SJCRH30 (cell line): ENCODE measurements at regions not wholly inside any gene's neighbourhood (a gene's known extent, or its start where the extent isn't known, plus 50 kb on each side); places are given as distances from the start of the nearest gene placed in this dataset.
"Not testable (repeated sequence)": the region's sequence is repeated elsewhere in the genome, so short reads cannot be mapped to it uniquely, and the experiment has no call there.

Experiments used
- DNase-seq, 2 experiments: peaks; one replicate each; pipeline ENCODE4 v3.0.0-alpha.2; 2015 to 2020
- H3K27ac ChIP-seq: fragments of 250-450 bp; sonication (Bioruptor Pico); 2 replicates; pipeline ENCODE4 v1.5.1; 2020; ENCODE audit warnings: mild to moderate bottlenecking, moderate library complexity
- H3K27me3 ChIP-seq: fragments of 250-450 bp; sonication (Bioruptor Pico); 2 replicates; pipeline ENCODE4 v1.5.1; 2020; ENCODE audit warnings: mild to moderate bottlenecking, moderate library complexity
- H3K36me3 ChIP-seq: fragments of 250-450 bp; sonication (Bioruptor Pico); 2 replicates; pipeline ENCODE4 v1.5.1; 2020; ENCODE audit warnings: mild to moderate bottlenecking, moderate library complexity
- H3K4me1 ChIP-seq: fragments of 250-450 bp; sonication (Bioruptor Pico); 2 replicates; pipeline ENCODE4 v1.5.1; 2020; ENCODE audit warnings: mild to moderate bottlenecking, moderate library complexity
- H3K4me3 ChIP-seq: fragments of 250-450 bp; sonication (Bioruptor Pico); 2 replicates; pipeline ENCODE4 v1.5.1; 2020; ENCODE audit warnings: mild to moderate bottlenecking, moderate library complexity
- H3K9me3 ChIP-seq: fragments of 250-450 bp; sonication (Bioruptor Pico); replicated peaks from 2 replicates; pipeline ENCODE4 v1.5.1; 2020; ENCODE audit warnings: mild to moderate bottlenecking, moderate library complexity

DNA sequence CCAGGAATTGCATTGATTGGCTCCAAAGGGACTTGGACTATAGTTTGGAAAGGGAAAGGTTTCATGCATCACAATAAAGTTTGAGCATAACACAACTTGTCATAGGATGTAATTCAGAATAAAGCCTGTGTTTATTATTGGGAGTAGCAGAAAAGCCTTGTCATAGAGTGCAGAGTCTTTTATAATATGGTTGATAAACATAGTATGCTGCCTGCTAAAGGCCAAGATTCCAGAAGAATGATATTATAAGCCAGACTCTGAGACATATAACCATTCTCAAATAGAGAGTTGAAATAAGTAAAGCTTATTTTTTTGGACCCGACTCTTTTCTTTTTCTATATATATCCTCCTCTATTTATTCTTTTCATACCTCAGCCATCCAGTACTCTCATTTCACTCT lies 207.3 kb downstream of the LRIG3 start:
- Histone ChIP-seq H3K9me3 (no peaks in the 10 kb centered on the region), H3K27ac (no peak overlapping the region), H3K36me3 (no peaks in the 10 kb centered on the region), H3K27me3 (no peaks in the 10 kb centered on the region), H3K4me1 (no peaks in the 10 kb centered on the region), H3K4me3 (no peak overlapping the region)
- no peak for DNase-seq

- H3K36me3 ChIP-seq = no peaks in the 10 kb centered on the region
- H3K9me3 ChIP-seq = no peaks in the 10 kb centered on the region
- H3K27me3 ChIP-seq = no peaks in the 10 kb centered on the region
- DNase-seq = no peak
- H3K4me1 ChIP-seq = no peaks in the 10 kb centered on the region
- no peak overlapping the region for H3K4me3 ChIP-seq
- no peak overlapping the region for H3K27ac ChIP-seq
Measured at GRCh38 chr12:58719161-58719560, 201.1 kb downstream of the LRIG3 start.

- Histone ChIP-seq H3K36me3 (no peaks in the 10 kb centered on the region), H3K27ac (no peak overlapping the region), H3K9me3 (no peaks in the 10 kb centered on the region), H3K4me1 (no peaks in the 10 kb centered on the region), H3K27me3 (no peaks in the 10 kb centered on the region), H3K4me3 (no peak overlapping the region)
- DNase-seq = no peak
Measured at GRCh38 chr12:58720421-58720820, 199.9 kb downstream of the LRIG3 start.

GRCh38 chr12:58725400-58726105 lies 194.8 kb downstream of the LRIG3 start:
- Histone ChIP-seq H3K36me3 (no peaks in the 10 kb centered on the region), H3K4me1 (peaks cover 4% of the 10 kb centered on the region; the same call in 1 of the 2 replicates), H3K27ac (no peak overlapping the region), H3K9me3 (no peaks in the 10 kb centered on the region), H3K4me3 (no peak overlapping the region), H3K27me3 (no peaks in the 10 kb centered on the region)
- no peak for DNase-seq

DNA sequence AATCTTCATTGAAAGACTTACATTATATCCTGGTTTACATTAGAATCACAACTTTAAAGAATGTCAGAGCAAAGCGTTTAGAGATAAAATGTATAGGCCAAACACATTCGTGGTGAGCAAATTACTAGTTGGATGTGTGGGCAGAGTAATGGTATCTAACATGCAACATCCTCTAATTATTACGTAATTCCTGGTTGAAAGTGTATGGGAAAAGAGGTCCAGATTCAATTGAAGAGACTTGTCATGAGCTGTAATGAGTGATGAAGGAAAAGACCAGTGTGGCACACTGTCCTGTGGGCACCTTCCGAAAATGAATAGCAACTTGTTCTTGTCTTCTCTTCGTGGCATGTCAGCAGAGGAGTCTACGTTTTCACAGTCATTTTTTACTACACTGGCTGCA lies 192.8 kb downstream of the LRIG3 start:
- Histone ChIP-seq H3K36me3 (no peaks in the 10 kb centered on the region), H3K27ac (no peak overlapping the region), H3K27me3 (no peaks in the 10 kb centered on the region), H3K9me3 (no peaks in the 10 kb centered on the region), H3K4me3 (no peak overlapping the region), H3K4me1 (peaks cover 4% of the 10 kb centered on the region; the same call in 1 of the 2 replicates)
- no peak for DNase-seq

DNA sequence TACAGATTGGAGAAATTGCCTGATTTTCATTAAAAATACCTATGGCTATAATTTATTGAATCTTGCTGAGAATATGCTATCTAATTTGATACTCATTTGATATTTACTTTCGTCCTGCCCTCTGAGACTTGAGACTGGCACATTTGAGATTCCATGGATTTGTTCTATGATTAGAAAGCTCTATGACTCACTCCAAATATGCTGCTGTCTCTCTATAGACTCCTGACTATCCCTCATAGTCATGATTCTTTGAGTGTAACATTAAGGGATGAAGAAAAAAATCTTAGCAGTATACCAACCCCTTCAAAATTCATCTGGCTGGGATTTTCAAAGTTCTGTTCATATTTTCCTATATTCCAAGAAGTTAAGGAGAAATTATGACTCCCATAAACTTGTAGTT lies 191.9 kb downstream of the LRIG3 start:
- H3K4me1 ChIP-seq = peaks cover 6% of the 10 kb centered on the region; the same call in 1 of the 2 replicates

GRCh38 chr12:58731096-58731495 lies 189.2 kb downstream of the LRIG3 start:
- Histone ChIP-seq H3K4me1 (peaks cover 6% of the 10 kb centered on the region; the same call in 1 of the 2 replicates), H3K9me3 (no peaks in the 10 kb centered on the region), H3K27ac (no peak overlapping the region), H3K4me3 (no peak overlapping the region), H3K36me3 (no peaks in the 10 kb centered on the region), H3K27me3 (no peaks in the 10 kb centered on the region)
- no peak for DNase-seq

More for the DNA sequence above, 191.9 kb downstream of the LRIG3 start:
- DNase-seq = peak in 1 of 2 experiments; percentile 10
- Histone ChIP-seq H3K9me3 (no peaks in the 10 kb centered on the region), H3K4me3 (no peak overlapping the region), H3K27ac (no peak overlapping the region), H3K27me3 (no peaks in the 10 kb centered on the region), H3K36me3 (no peaks in the 10 kb centered on the region)

GRCh38 chr12:58732894-58733293 lies 187.4 kb downstream of the LRIG3 start:
- Histone ChIP-seq H3K9me3 (no peaks in the 10 kb centered on the region), H3K27ac (no peak overlapping the region), H3K27me3 (no peaks in the 10 kb centered on the region), H3K4me1 (peaks cover 6% of the 10 kb centered on the region; the same call in 1 of the 2 replicates), H3K36me3 (no peaks in the 10 kb centered on the region), H3K4me3 (no peak overlapping the region)
- no peak for DNase-seq

- no peaks in the 10 kb centered on the region for H3K4me1 ChIP-seq
- no peaks in the 10 kb centered on the region for H3K27me3 ChIP-seq
- no peak overlapping the region for H3K4me3 ChIP-seq
- H3K36me3 ChIP-seq = no peaks in the 10 kb centered on the region
- H3K27ac ChIP-seq = no peak overlapping the region
- H3K9me3 ChIP-seq = no peaks in the 10 kb centered on the region
- DNase-seq = no peak
Measured at GRCh38 chr12:58741226-58741625, 179.1 kb downstream of the LRIG3 start.

DNA sequence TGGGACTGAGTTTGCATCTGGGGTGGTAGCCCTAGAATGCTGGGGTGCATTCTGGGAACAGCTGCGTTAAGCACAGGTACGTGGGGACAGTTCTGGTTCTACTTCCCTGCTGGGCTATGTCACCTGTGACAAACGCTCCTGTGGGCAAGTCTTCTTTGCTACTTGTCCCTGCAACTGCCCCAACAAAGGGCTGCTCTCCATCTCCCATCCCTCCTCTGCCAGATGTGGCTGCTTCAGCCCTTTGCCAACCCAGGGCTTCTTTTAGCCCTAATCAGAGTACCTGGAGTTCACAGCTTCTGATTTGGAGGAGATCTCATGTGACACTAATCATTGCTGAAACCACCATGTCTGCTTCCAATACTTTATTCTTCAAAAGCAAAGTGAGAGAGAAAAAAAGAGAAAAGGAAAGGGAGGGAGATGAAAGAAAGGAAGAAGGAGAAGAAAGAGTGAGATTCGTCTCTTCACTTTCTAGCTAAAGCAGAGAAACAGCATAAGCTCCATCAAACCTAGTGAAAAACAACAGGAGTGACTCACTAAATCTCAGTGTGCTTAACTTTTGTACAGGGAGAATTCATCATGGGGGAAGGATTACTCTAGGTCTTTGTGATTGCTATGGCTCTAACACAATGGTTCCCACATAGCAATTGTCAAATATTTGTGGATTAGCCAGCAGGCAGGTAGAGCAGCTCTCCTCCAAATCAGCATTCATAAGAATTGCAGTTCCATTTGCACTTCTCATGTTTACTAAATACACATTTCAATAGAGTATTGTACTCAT lies 174.8 kb downstream of the LRIG3 start:
- Histone ChIP-seq H3K27ac (no peak overlapping the region), H3K4me1 (no peaks in the 10 kb centered on the region), H3K27me3 (no peaks in the 10 kb centered on the region), H3K36me3 (no peaks in the 10 kb centered on the region), H3K9me3 (no peaks in the 10 kb centered on the region), H3K4me3 (no peak overlapping the region)
- no peak for DNase-seq

GRCh38 chr12:58747533-58747932 lies 172.8 kb downstream of the LRIG3 start:
- Histone ChIP-seq H3K4me3 (no peak overlapping the region), H3K4me1 (no peaks in the 10 kb centered on the region), H3K36me3 (no peaks in the 10 kb centered on the region)

GRCh38 chr12:58750484-58750883 lies 169.8 kb downstream of the LRIG3 start:
- no peaks in the 10 kb centered on the region for H3K36me3 ChIP-seq
- DNase-seq = no peak
- H3K4me3 ChIP-seq = no peak overlapping the region
- no peaks in the 10 kb centered on the region for H3K9me3 ChIP-seq
- H3K27me3 ChIP-seq = no peaks in the 10 kb centered on the region
- no peaks in the 10 kb centered on the region for H3K4me1 ChIP-seq
- H3K27ac ChIP-seq = no peak overlapping the region

More at GRCh38 chr12:58747533-58747932, 172.8 kb downstream of the LRIG3 start:
- no peak for DNase-seq
- Histone ChIP-seq H3K9me3 (no peaks in the 10 kb centered on the region), H3K27ac (no peak overlapping the region), H3K27me3 (no peaks in the 10 kb centered on the region)

GRCh38 chr12:58757422-58757821 lies 162.9 kb downstream of the LRIG3 start:
- Histone ChIP-seq H3K4me3 (no peak overlapping the region), H3K27ac (peak overlapping the region; percentile 76), H3K27me3 (no peaks in the 10 kb centered on the region), H3K9me3 (no peaks in the 10 kb centered on the region; the same call in 1 of the 2 replicates), H3K4me1 (peaks cover 20% of the 10 kb centered on the region), H3K36me3 (no peaks in the 10 kb centered on the region)
- peak; percentile 53 to 77 for DNase-seq

DNA sequence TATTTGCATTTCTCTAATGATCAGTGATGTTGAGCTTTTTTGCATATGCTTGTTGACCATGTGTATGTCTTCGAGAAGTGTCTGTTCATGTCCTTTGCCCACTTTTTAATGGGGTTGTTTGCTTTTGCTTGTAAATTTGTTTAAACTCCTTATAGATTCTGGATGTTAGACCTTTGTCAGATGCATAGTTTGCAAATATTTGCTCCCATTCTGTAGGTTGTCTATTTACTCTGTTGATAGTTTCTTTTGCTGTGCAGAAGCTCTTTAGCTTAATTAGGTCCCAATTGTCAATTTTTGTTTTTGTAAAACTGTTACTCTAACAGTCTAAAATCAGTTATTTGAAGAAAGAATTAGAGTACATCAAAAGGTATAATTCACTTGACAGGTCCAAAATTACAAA lies 160.6 kb downstream of the LRIG3 start:
- not testable (repeated sequence) for H3K27me3 ChIP-seq, H3K9me3 ChIP-seq, H3K4me3 ChIP-seq, H3K27ac ChIP-seq, DNase-seq, H3K36me3 ChIP-seq
- peaks cover 20% of the 10 kb centered on the region for H3K4me1 ChIP-seq

DNA sequence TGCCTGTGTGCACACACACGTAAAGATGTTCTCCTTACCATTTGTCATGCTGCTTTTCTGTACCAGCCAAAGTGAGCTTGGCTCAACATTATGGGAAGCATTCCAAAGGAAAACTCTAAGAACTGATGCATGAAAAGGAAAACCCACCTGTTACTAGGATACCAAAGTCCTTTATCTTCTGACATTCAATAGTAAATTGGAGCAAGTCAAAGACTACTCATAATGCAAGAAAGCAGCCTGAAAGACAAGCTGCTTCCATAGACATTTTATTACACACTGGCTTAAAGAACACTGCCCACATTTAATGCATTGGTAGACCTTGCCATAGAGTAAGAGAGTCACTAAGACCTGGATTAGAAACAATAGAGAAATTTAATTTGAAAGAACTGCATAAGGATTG lies 159.0 kb downstream of the LRIG3 start:
- DNase-seq = peak in 1 of 2 experiments; percentile 19
- Histone ChIP-seq H3K27me3 (no peaks in the 10 kb centered on the region), H3K4me1 (peaks cover 23% of the 10 kb centered on the region), H3K27ac (no peak overlapping the region), H3K9me3 (no peaks in the 10 kb centered on the region; the same call in 1 of the 2 replicates), H3K4me3 (no peak overlapping the region), H3K36me3 (no peaks in the 10 kb centered on the region)
